GM18507 (cell line): ENCODE measurements at regions not wholly inside any gene's neighbourhood (a gene's known extent, or its start where the extent isn't known, plus 50 kb on each side); places are given as distances from the start of the nearest gene placed in this dataset.

Experiments used
- DNase-seq: peaks from one replicate; pipeline ENCODE4 v3.0.0; 2011; ENCODE audit warnings: low read depth; ENCODE audit not compliant: insufficient read length; ENCODE audit errors: extremely low spot score
- FAIRE-seq: peaks from 2 replicates; lab custom pipeline; 2011; peaks lifted over from hg19 to GRCh38; lab: Jason Lieb, UNC

GRCh38 chr3:27594096-27594690 lies 110.0 kb upstream of the SLC4A7 start:
- no peak for FAIRE-seq
- no peak for DNase-seq

GRCh38 chr3:27593173-27593572 lies 109.0 kb upstream of the SLC4A7 start:
- FAIRE-seq (no peak), DNase-seq (no peak)

GRCh38 chr3:27591312-27592210 lies 107.4 kb upstream of the SLC4A7 start:
- FAIRE-seq = no peak

GRCh38 chr3:27590437-27591298 lies 106.5 kb upstream of the SLC4A7 start:
- no peak for DNase-seq
- FAIRE-seq = no peak

More at GRCh38 chr3:27591312-27592210, 107.4 kb upstream of the SLC4A7 start:
- DNase-seq = no peak

GRCh38 chr3:27589795-27590194 lies 105.6 kb upstream of the SLC4A7 start:
- FAIRE-seq (no peak), DNase-seq (no peak)

GRCh38 chr3:27585429-27585828 lies 101.2 kb upstream of the SLC4A7 start:
- FAIRE-seq = no peak

GRCh38 chr3:27584874-27585273 lies 100.7 kb upstream of the SLC4A7 start:
- DNase-seq = no peak
- FAIRE-seq = no peak

More at GRCh38 chr3:27585429-27585828, 101.2 kb upstream of the SLC4A7 start:
- no peak for DNase-seq

GRCh38 chr3:27581852-27582251 lies 97.7 kb upstream of the SLC4A7 start:
- no peak for DNase-seq
- no peak for FAIRE-seq

GRCh38 chr3:27578032-27578431 lies 93.8 kb upstream of the SLC4A7 start:
- no peak for DNase-seq
- no peak for FAIRE-seq

GRCh38 chr3:27577504-27577903 lies 93.3 kb upstream of the SLC4A7 start:
- DNase-seq (no peak), FAIRE-seq (no peak)

GRCh38 chr3:27576171-27576570 lies 92.0 kb upstream of the SLC4A7 start:
- DNase-seq (no peak), FAIRE-seq (no peak)

GRCh38 chr3:27575499-27575898 lies 91.3 kb upstream of the SLC4A7 start:
- FAIRE-seq (no peak), DNase-seq (no peak)

- FAIRE-seq (no peak), DNase-seq (no peak)
Measured at GRCh38 chr3:27574438-27574795, 90.2 kb upstream of the SLC4A7 start.

GRCh38 chr3:27573780-27574437 lies 89.7 kb upstream of the SLC4A7 start:
- FAIRE-seq = no peak
- DNase-seq = no peak

GRCh38 chr3:27573138-27573537 lies 89.0 kb upstream of the SLC4A7 start:
- DNase-seq (no peak), FAIRE-seq (no peak)

GRCh38 chr3:27571345-27571744 lies 87.2 kb upstream of the SLC4A7 start:
- FAIRE-seq = no peak
- no peak for DNase-seq

- FAIRE-seq = no peak
- DNase-seq = no peak
Measured at GRCh38 chr3:27570421-27571106, 86.4 kb upstream of the SLC4A7 start.

- FAIRE-seq (no peak), DNase-seq (no peak)
Measured at GRCh38 chr3:27568393-27568792, 84.2 kb upstream of the SLC4A7 start.

GRCh38 chr3:27567251-27567650 lies 83.1 kb upstream of the SLC4A7 start:
- FAIRE-seq (no peak), DNase-seq (no peak)
